NCI-H187 treated with DMSO at 0.1 percent for 48 hours (cell line): ENCODE measurements at regions not wholly inside any gene's neighbourhood (a gene's known extent, or its start where the extent isn't known, plus 50 kb on each side); places are given as distances from the start of the nearest gene placed in this dataset.

Experiments
- DNase-seq: peaks from one replicate; lab custom pipeline; 2025; lab: John Stamatoyannopoulos, UW

DNA sequence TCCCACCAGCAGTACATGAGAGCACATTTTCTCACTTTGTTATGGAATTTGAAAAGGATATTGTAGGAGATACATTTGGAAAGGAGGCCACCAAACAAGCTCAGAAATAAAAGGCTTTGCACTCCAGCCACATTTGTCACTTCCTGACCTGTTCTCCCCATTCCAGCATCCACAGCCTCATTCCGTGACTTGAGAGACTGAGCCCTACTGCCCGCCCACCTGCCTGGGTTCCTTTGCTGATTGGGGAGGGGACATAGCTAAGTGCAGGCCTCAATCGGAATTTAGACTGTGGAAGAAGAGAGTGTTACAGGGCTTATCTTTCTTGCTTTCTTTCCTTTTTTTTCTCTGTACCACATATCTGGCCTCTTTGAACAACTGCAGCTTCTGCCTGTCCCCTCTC, 735.4 kb upstream of the TMEM132C start:
- DNase-seq = no peak

DNA sequence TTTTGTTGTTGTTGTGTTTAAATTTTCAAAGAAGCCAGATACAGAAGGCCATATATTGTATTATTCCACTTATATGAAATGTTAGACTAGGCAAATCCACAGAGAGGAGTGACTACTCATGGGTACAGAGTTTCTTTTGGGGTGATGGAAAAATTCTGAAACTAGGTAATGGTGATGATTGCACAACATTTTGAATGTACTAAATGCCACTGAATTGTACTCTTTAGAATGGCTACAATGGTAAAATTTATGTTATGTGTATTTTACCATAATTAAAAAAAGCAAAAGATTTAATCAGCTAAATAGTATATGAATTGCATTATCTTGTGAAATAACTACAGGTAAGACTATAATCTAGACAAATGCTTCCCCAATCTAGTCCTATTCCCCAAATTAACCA, 733.6 kb upstream of the TMEM132C start:
- DNase-seq = no peak

DNA sequence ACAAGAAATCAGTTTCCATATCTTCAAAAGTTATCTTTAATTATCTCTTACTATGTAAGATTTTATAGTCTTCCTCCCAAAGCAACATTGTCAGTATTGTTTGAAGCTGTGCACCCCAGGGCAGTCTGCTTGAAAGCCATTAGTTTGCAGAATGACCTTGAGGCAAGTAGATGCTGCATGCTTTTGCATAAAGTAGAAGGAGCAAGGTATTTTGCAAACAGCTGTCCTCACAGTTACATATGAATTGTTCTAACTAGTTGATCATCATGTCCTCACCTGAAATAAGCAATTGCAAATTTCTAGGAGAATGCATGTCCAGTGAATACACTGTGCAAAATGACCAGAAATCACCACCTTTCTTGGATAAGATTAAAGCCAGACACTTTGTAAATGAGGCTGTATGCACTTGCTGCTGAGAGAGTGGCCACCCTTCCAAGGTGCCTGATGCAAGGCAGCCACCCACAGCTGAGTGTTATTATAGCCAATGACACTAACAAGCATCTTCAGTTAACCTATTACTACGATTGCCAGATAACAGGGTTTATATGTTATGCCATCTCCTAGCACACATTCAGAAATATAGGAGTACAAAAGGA, 730.0 kb upstream of the TMEM132C start:
- no peak for DNase-seq

DNA sequence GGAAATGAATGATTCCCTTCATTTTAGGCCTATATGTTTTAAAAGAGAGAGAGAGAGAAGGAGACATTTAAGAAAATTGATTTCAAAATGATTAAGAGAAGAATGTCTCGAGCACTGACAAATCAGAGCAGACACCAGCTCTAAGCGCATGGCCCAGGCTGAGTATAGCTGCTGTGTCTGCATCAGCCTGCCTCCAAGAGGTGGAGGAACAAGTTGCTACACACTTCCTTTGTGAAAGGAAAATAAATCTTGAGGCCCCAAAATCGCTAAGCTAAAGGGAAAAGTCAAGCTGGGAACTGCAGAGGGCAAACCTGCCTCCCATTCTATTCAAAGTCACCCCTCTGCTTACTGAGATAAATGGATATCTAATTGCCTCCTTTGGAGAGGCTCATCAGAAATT, 728.7 kb upstream of the TMEM132C start:
- no peak for DNase-seq

DNA sequence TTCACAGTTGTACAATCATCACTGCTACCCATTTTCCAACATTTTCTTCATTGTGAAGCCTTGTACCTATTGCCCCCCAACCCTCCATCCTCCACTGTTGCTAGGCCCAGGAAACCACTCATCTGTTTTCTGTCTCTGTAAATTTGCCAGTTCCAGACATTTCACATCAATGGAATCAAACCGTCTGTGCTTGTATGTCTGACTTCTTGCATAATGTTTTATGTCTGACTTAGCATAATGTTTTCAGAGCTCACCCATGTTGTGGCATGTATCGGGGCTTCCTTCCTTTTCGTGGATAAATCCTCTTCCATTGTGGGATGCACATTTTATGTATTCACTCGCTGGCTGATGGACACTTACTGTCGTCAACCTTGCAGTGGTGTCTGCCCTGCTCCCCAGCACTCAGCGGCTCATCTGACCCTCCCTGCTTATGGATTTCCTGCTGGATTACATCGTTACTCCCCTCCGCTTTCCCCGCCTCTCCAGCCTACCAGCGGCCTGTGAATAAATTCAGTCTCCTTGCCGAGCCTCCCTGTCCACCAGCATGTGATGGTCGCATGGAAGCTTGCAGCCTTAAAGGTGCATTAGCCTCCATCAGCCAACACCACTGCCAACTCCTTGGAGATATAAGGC, 727.6 kb upstream of the TMEM132C start:
- DNase-seq = no peak

DNA sequence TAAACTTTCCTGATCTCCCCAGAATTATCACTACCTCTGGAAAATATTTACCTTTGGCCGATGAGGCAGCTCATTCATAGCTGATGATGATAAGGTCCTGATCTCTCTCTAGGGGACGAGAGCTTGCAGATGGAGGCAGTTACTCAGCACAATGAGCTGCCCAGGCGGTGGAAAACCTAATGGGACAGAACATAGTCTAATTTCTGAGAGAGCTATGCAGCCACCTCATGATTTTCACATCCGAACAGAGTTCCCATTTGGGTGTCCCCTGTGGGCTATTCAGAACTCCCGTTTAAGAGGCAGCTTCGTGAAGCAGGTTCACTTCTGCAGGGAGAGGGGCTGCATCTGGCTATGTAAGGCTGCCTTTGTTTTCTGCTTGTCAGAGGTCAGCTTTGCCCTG, 724.6 kb upstream of the TMEM132C start:
- DNase-seq = no peak

DNA sequence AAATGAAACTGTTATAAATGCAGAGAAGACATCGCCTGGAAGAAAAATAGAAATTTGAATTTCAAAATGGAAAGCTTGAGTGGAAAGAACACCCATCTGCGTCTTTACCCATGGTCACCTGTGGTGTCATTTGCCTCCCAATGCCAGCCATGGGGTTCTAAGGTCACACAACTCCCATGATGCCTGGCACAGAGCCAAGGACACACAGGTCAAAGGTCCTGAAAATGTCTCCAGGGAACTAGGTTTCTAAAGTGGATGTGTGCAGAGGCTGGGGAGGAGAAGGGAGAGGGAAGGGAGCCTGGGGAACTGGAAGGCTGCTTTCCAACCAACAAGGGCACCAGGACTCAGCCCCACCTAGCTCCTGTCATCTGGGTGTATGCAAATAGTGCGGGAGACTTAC, 724.0 kb upstream of the TMEM132C start:
- no peak for DNase-seq

DNA sequence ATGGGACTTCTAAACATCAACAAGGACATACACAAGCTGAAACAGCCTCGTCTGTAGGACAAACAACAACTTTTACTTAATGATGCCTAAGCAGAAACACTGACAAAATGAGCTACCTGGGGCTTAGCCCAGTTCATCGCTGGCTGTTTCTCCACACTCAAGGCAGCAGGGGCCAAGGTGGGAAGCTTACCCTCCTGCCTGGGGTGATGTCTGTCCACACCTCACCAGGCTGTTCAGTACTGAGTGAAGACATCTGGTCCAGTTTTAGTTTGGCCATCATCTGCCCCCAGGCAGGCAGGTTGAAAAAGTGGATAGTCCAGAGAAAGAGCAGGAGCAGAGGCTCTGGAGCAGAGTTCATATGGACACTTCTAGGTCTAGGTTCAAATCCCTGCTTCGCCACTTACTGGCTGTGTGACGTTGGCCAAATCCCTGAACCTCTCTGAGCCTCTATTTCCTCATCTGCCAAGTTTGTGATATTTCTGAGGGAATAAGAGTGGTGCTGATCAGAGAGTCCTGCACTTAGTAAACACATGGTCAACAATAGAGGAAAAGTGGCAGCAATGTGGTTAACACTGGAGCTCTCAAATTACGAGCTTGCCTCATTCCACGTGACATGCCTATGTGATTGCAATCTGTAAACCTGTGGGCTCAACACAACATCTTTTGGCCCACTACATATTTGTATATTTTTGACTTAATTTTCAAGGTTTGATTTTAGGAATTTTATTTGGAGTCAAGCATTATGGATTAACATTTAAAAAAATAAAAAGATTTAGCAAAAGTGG, 720.1 kb upstream of the TMEM132C start:
- DNase-seq = no peak

DNA sequence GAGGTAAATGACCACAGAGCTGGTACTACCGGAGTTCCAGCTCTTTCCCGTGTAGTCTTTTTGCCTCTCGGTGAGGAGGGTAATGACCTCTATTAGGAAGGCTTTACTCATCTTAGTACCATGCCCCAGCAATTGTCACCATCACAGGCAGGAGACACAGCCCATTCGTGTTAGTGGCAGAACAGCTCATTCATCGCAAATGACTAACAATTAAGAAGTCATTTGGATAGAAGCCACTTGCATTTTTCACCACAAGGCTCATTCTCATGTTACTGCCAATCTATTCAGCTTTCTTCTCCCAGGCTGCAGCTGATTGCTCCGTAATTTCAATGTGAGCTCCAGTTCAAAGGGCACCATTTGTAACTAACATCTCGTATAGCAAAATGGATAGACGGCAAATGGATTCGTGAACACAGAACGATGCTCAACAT, 718.8 kb upstream of the TMEM132C start:
- DNase-seq = no peak

DNA sequence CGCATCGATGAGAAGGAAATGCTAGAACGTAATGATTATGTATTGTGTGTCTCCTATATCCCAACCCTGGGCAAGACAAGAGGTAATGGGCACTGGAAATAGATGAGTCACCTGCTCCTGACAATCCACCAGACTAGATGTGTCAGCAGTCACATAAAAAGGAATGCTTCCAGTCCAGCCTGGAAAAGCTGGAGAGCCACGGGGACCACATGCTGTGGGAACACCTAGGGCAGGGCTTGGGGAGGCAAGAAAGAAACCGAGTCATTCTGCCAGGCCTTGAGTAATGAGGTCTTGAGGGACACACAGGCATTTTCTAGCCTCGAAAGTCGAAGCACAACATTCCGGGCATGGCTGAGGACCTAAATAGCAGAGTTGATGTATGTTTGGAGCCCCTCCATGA, 716.7 kb upstream of the TMEM132C start:
- no peak for DNase-seq

DNA sequence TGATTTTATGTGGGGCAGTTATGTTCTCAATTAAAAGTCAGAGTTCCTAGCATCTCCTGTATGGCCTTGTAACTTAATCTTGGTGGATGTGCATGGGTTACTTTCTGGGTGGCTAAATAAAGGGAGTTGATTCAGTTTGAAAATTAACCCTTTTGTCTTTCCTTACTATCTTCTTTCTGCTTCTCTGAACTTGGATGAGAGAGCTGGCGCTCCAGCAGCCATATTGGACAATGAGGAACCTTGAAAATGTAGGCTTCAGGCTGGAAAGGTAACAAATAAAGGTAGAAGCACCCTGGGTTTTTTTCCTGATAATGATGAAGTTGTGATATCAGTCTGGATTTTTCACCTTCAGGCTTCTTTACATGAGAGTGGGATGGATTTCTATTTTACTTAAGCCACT, 714.1 kb upstream of the TMEM132C start:
- no peak for DNase-seq

DNA sequence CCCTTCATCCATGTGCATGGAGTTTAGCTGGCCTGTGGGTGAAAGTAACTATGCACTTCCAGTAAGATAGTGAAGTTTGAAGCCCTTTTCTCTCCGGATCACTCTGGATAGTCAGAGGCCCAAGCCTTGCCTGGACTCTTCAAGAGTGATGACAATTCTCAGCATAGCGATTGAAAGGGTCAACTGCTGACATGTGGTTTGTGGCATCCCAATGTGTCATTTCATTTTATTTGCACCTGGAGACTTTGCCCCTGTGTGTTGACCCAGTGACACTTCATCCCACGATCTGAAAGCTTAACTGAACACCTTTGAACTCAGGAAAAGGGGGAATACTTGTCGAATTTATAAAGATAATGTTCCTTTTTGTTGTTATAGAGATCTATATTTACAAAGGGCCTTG, 711.9 kb upstream of the TMEM132C start:
- no peak for DNase-seq

DNA sequence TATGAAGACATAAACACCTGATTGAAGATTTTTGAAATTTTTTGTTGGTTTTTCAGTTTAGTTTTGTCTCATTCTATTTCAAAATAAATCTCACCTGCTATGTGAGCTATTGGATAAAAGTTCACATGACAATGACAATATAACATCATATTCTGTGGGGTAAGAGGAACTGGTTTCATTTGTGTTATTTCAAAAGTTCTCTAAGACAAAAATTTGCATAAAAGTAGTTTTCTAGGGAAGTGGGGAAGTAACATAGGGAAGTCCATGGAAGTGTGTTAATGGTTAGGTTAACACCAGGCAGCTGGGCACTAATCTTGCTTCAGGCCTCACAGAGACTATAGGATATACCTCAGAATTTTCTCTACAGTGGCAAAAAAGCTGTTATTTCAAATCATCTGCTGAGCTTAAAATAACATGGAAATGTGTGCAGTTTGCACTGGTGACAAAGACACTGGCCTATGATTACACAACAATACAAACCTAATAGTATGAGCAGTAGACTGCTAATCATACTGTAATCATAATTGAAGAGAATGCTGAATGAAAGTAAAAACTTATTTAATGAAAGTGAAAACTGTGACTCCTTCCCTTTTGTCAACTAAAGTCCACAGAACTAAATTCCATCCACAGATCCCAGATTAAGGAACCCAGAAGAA, 710.6 kb upstream of the TMEM132C start:
- no peak for DNase-seq

DNA sequence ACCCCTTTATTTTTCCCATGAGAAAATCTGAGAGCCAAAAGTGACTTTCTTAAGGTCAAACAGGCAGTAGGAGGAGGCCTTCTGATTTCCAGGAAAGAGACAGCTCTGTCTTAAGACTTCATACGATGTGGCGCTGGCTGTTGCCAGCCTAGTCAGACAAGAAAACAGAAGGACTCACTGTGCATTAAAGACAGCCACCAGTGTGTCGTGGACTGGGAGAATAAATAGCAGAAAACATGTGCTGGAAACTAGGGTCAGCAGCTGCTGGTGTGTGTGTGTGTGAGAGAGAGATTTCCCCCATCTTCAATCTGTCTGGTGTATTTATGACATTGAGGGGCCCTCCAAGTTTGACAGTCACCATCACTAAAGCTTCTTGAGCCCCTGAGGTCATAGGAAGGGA, 708.6 kb upstream of the TMEM132C start:
- DNase-seq = no peak

DNA sequence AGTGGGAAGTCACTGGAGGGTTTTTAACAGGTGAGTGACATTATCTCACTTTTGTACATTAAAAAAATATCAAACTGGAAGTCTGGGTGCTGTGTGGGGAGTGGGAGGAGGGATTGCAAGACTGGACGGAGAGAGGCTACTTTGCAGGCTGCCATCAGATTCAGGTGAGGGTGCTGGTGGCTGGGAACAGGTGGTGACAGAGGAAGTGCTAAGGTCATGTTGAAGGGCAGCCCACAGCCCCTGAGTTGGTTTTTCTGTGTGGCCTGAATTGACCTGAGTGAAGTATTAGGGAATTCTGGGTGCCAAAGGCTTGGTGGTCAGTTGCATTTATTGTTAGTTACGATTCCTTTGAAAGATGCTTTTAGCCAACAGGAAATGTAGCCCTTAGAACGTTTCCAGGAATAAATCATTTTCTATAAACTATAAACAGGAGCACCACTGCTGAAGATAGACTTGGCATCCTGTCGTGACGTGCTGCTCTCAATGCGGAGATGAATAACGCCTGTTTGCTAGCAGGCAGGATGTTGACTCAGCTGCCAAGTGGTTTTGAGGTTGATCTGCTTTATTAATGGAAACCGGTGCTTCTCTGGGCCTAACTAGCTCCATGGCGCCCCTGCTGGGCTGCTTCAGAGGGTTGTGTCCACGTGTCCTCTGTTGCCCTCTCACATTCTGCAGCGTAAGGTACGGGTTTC, 707.5 kb upstream of the TMEM132C start:
- peak; percentile 33 for DNase-seq

DNA sequence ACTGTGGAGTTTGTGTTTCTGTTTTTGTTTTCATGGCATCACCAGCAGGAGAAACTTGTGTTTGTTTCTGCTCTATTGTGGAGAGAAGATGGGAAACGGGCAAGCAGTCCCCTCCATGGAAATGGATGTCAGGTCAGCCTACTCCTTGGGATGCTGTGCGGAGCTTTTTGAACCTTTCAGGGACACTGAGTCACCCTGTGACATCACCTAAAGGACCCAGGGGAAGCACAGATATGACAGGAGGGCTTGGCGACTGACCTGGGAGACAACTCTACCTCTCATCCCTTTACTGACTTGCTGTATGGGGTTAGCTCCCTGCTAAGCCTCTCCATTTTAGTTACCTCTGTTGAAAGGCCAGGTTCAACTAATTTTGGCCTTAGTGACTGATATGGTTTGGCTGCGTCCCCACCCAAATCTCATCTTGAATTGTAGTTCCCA, 706.9 kb upstream of the TMEM132C start:
- DNase-seq = no peak

DNA sequence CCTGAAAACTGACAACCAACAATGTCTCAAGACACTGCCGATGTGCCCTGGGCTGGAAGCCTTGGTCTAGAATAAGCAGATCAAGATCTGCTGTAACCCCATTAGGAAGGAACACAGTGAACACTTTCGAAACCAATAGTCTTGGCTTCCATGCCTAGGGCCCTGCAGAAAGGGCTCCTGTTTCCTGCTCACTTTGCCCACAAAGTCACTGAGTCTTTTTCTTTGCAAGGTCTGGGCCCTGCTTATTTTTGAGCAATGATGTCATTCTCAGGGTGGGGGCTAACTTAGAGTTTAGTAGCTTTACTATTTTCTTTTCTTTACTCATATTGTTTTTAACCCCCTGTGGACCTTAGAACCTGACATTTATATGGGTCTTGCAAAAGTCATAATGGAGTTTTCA, 704.2 kb upstream of the TMEM132C start:
- DNase-seq = no peak

DNA sequence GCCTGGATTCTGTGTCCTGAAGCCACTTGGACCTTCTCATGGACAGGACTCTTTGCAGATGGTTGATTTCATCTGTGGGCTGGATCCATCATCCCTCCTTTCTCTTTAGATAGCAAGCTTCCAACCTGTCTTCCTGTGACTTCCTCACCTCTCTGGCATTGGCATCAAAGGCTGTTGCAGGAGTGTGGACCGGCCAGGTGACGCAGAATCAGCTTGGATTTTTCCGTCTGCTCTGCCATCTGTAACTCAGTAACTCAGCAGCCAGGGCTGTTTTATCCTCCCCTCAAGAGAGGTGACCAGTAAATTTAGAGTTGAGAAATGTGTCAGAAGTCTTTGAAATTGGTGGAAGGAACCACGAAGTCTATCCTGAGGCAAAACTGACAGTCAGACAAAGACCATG, 701.7 kb upstream of the TMEM132C start:
- DNase-seq = no peak

DNA sequence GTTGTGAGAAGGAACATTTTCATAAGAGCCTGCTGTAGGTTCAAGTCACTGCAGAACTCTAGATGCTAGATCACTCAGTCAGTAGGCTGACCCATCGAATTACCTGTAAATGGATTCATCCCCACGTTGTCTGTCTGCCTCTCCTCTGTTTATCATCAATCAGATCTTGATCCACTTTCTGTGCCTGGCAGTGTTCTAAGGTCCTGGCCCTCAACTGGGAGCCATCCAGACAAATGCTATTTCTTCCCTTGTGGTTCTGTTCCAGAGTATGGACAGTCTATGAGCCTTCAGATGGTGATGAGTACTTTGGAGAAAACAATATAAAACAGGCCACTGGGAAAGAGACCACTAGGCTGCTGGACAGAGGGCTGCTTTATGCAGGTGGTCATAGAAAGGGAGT, 699.4 kb upstream of the TMEM132C start:
- DNase-seq = no peak

DNA sequence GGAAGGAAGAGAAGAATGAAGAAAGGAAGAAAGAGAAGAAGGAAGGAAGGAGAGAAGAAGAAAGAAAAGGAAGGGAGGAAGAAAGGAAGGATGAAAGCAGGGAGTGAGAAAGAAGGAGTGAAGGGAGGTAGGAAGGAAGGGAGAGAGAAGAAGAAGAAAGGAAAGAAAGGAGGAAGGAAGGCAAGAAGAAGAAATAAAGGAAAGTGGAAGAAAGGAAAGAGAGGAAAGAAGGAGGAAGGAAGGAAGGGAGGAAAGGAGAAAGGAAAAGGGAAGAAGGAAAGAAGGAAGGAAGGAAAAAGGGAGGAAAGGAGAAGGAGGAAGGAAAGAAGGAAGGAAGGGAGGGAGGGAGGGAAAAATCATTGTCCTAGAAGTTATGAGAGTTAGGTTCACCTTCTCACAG, 696.6 kb upstream of the TMEM132C start:
- no peak for DNase-seq

DNA sequence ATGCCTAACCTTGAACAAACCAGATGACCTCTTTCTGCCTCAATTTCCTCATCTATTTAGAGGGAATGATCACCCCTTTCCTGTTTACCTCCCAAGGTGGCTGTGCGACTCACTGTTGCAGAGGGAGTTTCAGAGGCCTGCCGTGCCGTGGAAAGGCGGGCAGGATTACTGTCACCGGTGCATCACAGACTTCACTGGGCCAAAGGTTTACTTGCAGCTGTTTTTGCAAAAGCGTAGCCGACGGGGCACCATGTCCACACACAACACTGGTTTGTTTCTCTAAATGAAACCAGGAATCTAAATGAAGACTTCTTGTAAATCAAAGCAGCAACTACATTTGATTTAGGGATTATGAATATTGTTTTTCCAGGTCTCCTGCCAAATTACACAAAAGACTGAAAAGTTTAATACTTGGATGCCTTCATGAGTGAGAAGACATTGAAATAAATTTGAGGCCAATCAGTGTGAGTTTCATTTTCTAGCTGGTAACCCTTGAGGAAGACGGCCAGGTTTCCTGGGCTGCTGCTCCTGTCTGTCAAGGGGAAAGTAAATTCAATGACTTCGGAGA, 696.1 kb upstream of the TMEM132C start:
- DNase-seq = no peak

DNA sequence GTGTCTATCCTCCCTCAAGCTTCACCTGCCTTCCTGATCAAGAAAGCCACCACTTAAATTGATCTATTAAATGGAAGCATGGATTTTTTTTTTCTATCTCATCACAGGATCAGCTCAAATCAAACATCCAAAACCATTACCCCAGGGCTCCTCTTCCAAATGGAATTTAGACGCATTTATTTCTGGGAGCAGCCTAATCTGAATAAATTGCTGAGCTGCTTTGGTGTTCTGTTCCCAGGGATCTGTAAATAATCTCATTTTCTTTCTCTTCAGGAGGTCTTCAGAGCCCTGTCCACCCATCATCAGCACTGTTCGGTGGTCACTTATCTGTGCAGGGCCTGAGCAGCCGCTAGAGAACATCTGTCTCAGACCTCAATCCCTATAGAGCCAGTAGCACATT, 695.4 kb upstream of the TMEM132C start:
- DNase-seq = no peak
